ENCODE measurements at regions not wholly inside any gene's neighbourhood (a gene's known extent, or its start where the extent isn't known, plus 50 kb on each side); places are given as distances from the start of the nearest gene placed in this dataset.

GRCh38 chr6:108779536-108780275, 68.5 kb upstream of the ARMC2 start:
- no peak for DNase-seq

- DNase-seq, result no peak
These were observed 67.4 kb upstream of the ARMC2 start for GRCh38 chr6:108780784-108781183.

DNA sequence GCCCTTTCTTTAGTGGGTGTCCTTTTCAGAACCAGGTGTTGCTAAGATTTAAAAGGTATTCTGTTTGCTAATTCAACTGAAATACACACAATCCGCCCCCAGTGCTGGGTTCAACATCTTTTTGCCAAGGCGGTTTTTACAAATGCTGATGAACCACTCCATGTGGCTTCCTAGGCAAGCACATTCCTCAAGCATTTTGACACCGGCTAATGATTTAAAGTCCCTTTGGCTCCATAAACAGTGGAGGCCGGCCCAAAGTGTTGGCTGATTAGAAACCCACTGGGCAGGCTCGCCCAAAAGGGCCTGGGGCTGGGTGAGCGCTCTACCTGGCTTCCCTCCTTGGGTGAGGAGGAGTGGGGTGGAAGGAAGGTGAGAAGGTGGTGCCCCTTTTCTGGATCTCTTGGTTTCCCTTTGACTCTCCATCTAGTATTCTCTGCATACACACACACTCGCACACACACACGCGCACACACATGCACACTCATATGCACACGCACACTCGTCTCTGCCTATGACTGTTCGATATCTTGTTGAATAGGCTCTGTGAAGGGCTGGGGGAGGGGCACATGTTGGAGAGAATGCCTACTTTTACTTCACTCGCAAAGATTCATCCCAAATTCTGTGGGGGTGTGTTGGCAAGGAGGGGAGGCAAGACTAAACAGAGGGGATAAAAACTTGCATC, 66.7 kb upstream of the ARMC2 start:
- peak; percentile 3 for DNase-seq

DNA sequence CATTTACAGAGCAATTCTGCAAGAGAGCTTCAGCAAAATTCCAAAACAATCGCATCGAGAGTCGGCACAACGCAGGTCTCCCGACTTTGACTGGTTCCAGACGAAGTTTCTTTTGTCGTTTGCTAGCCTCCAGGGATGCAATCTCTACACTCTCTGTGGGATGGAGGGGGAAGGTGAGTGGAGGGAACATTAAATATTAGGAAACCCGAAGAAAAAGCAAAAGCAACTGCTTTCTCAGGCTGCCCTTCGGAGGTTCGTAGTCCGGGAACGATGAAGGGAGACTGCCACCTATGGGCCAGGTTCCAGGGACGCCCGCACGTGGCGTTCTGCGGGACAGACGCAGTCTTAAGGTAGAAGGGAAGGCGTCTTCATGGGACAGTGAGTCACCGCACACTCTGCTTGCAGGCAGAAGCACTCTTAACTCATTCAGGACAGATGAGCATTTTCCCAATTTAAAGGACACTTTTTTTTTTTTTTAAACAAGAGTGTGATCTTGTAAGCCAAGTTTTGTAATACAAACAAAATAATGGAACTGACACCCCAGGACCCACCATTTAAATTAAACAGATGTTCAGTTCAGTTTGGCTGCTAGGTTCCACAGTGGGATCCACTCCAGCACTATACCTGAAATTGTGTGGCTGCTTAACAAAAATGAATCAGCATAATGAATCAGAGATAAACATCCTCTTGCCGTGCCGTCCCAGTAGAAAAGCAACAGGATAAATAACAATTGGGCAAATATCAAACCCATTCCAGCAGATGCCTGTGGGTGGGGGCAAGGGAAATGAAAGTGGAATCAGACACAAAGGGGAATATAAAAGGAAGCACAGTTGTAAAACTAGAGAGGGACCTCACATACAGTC, 65.8 kb upstream of the ARMC2 start:
- DNase-seq, result peak; percentile 70

DNA sequence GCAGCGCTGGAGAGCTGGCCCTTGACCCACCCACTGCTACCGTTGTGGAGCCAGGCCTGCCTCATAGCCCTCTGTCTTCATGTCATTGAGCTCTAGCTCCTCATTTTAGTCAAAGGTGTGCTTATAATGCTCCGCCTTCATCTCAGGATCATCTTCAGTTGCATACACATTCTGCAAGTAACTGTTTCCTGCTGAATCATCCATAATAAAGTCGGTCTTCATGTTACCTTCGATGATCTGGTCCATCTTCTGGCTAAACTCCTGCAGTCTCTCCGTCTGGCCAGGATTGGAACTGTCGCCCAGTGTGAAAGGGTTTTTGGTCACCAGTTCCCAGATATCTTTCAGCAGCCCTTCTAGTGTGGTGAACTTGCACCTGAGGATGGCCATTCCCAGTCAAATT, 62.6 kb upstream of the ARMC2 start:
- DNase-seq, result no peak

DNA sequence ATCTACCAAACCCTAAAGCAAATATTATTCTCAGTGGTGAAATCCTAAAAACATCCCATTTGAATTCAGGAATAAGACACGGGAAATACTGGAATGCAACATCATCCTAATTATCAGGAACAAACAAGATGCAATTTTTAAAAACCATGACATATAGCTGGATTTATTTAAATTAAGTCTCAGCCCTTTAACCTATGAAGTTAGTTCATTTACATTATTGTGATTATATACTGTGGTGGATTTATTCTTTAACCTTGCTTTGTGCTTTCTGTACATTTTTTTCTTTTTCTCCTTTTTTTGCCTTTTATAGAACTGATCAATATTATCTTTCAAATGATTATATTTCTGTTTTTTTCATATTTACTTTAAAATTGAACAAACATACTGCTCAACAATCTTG, 59.8 kb upstream of the ARMC2 start:
- DNase-seq, result no peak

GRCh38 chr6:108789475-108789874, 58.7 kb upstream of the ARMC2 start:
- no peak for DNase-seq

- DNase-seq, result no peak
These were observed 56.5 kb upstream of the ARMC2 start for GRCh38 chr6:108791700-108792099.

DNA sequence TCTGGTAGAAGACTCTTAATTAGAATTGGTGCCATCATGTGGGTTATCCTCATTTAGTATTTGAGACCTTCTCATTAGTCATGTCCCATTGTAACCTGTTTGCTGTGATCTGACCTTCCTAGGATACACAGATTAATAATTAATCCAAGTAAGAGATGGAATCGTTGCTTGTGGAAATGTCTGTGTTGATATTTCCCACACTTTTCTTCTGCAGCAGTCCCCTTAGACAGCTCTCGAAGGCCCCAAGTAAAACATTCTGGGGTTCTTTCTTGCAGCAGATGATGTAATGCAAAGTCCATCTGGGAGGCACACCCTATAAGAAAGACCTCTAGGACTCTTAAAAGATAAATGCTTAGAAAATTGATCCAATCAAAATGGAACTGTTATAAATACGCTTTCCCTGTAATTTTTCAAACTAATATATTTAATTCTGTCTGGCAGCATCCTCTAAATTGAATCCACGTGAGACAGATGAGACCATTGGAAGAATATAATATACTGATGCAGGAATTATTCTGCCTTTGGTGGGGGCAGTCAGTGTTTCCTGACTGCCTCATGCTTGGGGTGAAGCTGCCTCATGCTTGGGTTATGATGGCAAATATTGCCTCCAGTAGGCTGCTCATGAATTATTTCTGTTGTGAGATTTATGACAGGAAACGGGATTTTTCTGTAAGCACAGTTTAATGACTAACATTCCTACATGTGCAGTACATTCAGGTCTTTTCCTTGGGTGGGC, 54.5 kb upstream of the ARMC2 start:
- no peak for DNase-seq

DNA sequence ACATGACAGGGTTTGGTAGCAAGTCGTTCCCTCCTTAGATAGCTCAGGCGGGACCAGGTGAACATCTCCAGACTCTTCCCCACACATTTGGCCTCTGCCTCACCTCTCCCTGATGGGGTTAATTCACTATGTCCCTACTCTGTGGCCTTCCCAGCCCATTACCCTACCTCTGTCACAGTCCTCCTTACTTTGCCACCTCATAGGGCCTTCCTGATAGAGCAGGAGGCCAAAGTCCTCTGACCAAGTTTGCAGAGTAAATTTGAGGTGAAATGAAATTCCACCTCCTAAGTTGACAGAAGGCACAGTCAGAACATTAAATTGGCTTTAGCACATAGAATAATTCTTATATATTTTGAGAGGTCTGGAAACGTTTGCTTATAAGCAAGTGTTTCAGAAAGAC, 53.1 kb upstream of the ARMC2 start:
- DNase-seq, result no peak

DNA sequence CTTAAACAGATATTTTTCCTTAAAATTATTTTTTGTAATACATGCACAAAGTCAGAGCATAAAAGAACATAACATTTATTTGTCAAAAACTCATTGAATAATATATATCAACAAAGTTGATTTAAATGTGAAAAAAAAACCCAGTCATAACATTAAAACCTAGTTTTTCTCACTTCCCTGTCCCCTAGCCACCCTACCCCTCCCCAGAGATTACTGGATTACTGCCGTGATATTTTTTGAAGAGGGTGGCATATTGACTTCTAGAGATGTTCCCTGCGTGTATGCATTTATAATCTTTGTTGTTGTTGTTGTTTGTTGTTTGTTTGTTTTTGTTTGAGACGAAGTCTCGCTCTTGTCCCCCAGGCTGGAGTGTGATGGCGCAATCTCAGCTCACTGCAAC, 52.4 kb upstream of the ARMC2 start:
- no peak for DNase-seq

GRCh38 chr6:108796875-108797274, 51.3 kb upstream of the ARMC2 start:
- no peak for DNase-seq

- no peak for DNase-seq
These were observed 50.1 kb upstream of the ARMC2 start for GRCh38 chr6:108797951-108798669.
